ENCODE measurements at regions not wholly inside any gene's neighbourhood (a gene's known extent, or its start where the extent isn't known, plus 50 kb on each side); places are given as distances from the start of the nearest gene placed in this dataset.
"Not testable (repeated sequence)": the region's sequence is repeated elsewhere in the genome, so short reads cannot be mapped to it uniquely, and the experiment has no call there.

DNA sequence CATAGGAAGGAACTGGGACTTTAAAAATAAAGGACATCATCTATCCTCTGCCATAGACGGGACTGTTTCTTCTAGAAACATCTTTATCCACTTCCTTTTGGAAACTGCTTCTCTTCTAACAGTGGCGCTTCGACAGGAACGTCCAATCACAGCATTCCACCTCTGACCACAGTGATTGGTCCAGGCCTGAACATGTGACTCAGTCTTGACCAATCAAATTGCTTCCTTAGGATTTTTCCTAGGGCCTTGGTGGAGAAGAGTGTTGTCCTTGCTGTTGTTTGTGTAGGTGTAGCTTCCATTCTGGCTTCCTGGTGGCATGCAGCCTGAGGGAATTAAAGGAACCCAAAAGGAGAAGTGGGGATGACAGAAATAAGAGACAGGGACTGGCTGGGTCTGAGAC is 182.4 kb upstream of the TBX3 start:
- H3K4me3 ChIP-seq (ENCODE audit: low read depth, low read length): no peak overlapping the region
- DNase-seq (ENCODE audit: low read depth): no peak

DNA sequence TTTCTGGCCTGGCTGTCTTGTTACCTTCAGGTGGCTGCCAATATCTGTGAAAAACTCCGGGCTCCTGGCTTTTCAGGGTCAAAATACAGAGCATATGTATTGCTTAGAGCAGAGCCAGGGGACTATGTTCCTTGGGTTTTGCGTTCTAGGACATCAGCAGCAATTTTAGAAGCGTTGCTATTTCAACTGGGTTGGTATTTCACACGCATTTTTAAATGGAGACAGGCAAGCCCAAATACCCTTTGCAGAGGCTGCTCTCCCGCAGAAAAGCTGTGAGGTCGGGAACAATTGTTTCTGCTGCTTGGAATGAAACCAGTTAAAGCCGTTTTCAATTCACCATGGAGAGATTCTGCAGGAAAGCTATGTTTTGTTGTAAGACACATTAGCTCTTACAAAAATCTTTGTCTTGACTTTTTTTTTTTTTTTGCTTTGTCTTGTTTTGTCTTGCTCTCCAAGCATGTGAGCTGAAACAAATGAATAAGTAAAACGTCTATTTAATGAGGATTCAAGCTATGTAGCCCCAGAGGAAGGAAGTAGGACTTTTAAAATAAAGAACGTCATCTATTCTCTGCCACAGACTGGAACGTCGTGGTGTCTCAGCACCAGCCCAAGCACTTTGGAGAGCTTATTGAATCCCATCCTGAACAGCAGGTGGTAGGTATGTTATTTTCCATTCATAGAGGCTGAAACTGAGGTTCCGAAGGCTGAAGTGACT is 181.0 kb upstream of the TBX3 start:
- no peak for DNase-seq (ENCODE audit: low read depth)

DNA sequence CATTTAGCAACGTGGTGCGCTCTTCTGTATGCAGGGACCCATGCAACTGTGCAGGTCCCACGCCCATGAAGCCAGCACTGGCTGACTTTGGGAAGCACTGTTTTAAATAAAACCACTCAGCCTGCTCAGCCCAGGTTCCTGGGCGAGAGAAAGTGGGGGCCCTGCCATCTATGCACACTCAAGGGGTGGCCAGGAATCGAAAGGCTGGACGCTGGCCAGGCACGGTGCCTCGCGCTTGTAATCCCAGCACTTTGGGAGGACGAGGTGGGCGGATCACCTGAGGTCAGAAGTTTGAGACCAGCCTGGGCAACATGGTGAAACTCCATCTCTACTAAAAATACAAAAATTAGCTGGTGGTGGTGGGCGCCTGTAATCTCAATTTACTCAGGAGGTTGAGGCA is 179.9 kb upstream of the TBX3 start:
- H3K4me3 ChIP-seq (ENCODE audit: low read depth, low read length): no peak overlapping the region

More for the DNA sequence above, 181.0 kb upstream of the TBX3 start:
- H3K4me3 ChIP-seq (ENCODE audit: low read depth, low read length): no peak overlapping the region

DNA sequence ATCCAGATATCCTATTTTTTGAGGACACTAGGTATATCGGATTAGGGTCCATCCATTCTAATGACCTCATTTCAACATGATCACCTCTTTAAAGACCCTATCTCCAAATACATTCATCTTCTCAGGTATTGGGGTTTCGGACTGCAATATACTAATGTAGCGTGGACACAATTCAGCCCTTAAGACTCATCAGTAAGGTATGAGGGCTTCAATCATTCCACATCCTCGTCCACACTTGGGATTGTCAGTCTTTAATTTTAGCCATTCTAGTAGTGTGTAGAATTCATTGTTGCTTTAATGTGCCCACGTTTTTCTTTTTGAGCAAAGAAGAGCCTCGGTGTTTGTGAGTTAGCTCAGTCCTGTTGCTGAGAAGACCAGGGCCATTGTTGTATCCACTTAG is 177.0 kb upstream of the TBX3 start:
- DNase-seq (ENCODE audit: low read depth): no peak
- no peak overlapping the region for H3K4me3 ChIP-seq (ENCODE audit: low read depth, low read length)

More for the DNA sequence above, 179.9 kb upstream of the TBX3 start:
- no peak for DNase-seq (ENCODE audit: low read depth)

DNA sequence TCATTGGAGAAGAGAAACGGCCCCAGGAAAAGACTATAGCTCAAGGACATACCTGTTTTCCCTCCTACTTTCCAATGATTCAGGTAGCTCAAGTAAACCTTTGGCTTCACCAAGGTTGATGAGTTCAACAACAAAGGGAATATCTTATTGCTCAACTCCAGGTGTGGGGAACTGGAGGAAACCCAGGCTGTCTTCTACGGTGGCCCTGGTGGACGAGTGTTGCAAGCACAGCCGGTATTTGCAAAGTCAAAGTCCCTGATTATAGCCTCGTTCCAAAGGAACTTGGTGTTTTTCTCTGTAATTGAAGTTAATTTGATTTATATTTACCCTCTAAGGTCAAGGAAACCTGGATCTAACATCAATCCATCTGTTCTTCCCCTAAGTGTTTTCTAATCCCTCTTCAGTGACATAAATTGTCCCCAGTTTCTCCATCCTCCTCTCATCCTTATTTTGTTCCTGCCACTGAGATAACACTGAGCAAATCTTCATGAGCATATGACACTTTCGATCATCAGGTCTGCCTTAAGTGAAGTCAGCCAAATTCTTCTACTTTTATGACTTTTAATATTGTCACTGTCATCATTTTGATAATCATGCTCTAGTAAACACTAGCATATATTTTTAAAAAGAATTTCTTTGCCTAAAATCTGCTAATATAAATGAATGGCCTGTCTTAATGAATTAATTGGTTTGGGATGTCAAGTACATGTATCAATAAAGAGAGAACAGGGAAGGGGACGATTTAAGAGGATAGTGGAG is 174.6 kb upstream of the TBX3 start:
- DNase-seq (ENCODE audit: low read depth): no peak
- no peak overlapping the region for H3K4me3 ChIP-seq (ENCODE audit: low read depth, low read length)

DNA sequence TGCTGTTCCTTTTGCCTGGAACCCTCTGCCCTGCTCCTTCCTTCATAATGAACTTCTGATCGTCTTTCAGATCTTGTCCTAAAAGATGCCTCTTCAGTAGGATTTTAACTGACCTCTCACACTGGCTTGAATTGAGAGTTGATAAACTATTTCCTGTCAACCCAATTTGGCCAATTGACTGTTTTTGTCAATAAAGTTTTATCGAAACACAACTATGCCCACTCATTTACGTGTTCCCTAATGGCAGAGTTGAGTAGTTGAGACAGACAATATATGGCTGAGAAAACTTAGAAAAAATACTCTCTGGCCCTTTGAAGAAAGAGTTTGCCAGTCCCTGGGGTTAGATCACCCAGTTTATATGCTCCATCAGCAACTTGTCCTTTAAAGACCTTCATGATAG is 171.7 kb upstream of the TBX3 start:
- H3K4me3 ChIP-seq (ENCODE audit: low read depth, low read length): no peak overlapping the region
- DNase-seq (ENCODE audit: low read depth): no peak

DNA sequence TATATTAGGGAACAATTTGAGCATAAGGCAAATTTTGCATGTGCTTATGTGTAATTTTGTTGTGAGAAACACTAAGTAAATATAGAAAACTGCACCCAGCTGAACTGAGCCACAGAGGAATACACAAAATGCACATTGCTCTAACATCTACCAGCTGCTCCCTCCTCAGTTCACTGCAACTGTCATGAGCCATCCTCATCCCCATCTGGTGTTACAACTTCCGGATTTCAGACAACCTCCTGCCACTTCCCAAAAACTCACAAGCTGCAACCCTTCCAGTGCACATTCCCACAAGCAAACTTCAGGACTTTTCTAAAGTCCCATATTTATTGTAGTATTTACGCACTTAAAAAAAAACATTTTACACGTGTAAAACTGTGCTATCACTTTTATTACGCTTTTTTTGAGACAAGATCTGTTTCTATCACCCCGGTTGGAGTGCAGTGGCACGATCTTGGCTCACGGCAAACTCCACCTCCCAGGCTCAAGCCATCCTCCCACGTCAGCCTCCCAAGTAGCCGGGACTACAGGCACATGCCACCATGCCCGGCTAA is 169.1 kb upstream of the TBX3 start:
- no peak overlapping the region for H3K4me3 ChIP-seq (ENCODE audit: low read depth, low read length)
- no peak for DNase-seq (ENCODE audit: low read depth)

DNA sequence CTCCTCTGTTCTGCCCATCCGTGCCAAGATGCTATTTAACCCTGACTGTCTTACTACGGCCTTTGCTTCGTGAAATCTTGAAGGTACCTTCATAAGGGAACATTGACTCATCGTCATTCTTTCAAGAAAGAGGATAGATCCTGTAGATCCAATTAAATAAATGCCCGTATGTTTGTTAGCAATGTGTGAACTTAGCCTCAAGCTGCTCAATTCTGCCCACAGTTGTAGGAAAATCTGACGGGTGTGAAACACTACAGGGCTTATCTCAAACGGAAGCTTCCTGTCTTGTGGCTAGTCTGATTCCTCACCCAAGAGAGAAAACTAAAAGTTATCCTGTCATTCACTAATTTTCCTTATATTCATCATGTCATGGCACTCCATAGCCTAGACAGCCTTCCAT is 168.0 kb upstream of the TBX3 start:
- no peak overlapping the region for H3K4me3 ChIP-seq (ENCODE audit: low read depth, low read length)
- DNase-seq (ENCODE audit: low read depth): no peak

DNA sequence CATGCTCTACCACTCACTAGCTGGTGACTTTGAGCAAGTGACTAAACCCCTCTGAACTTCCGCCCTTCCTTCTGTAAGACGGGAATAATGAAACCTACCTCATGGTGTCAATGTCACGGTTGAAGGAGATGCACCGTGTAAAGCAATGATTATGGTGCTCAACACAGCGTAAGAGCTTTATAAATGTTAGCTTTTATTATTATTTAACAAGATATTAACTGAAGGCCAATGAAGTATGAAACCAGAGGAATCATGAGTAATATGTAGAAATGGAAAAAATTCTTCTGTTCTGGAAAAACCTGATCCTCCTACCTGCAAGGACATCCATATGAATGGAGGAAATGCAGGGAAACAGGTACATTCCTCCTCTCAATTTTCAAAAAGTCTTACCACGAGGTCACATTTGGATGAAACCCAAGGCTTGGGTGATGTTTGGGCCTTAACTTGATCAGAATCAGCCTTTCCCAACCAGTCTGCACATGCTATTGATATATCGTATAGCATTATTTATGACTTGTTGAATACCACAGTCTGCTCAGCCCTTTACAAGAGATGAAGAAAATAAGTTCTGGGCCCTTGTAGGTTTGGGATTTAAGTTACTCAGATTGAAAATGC is 166.8 kb upstream of the TBX3 start:
- no peak overlapping the region for H3K4me3 ChIP-seq (ENCODE audit: low read depth, low read length)
- no peak for DNase-seq (ENCODE audit: low read depth)

DNA sequence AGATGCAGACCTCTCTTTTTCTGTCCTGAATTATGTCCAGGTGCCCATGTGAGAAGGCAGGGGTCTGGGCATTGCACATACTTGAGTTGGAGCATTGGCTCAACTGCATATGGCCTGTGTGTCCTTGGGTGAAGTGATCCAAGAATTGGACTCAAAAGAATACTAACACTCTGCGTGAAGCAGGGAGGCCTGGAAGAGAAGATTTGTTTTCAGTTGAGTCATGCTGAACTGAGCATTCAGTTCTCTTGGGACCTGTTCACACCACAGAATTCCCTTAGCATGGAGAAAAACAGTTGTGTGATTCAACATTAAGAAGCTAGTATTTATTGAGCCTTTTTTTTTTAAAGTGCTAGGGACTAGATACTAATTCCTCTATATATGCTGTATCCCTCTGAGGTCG is 164.7 kb upstream of the TBX3 start:
- peak; percentile 93 for DNase-seq (ENCODE audit: low read depth)
- H3K4me3 ChIP-seq (ENCODE audit: low read depth, low read length): no peak overlapping the region

DNA sequence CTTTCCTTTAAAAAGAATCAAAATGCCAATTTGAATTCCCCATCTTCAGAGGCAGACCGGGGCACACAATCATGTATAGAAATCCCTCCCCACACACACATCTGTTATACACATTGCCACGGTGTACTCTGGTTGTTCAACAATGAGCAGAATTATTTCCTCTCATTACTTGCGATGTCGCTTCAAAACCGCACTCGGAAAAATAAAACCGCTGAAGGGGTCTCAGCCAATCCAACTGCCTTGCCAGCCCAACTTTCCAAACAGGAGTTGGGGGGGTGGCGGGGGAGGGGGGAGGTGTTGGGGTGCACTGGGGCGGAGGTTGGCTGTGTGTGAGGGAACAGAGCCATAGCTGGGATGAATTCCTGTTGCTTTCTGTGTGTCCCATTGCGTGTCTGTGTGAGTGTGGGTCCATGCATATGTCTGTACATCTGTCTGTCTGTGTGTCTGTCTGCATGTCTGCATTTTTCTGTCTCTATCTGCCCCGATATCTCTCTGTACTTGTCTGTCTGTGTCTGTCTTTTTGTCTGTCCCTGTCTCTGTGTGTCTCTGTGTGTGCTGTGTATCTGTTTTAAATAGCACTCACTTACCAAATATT is 163.6 kb upstream of the TBX3 start:
- H3K4me3 ChIP-seq (ENCODE audit: low read depth, low read length): no peak overlapping the region
- no peak for DNase-seq (ENCODE audit: low read depth)

DNA sequence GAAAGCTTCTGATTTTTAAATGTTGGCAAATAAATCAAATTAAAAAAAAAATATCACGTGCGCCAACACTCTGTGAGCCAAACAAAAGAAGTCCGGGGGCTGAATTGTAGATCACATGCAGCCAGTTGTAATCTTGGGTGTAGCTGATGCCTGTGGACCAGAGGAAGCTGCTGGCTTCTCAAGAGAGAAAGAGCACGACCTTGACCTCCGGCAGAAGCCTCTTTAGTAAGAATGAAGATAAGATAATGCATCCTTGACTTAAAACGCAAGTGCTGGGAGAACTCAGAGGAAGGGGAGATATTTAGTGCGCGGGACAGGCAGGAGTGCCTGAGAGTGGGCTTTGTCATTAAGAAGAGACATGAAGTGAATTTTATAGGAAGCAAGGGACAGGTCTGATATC is 162.8 kb upstream of the TBX3 start:
- DNase-seq (ENCODE audit: low read depth): no peak
- no peak overlapping the region for H3K4me3 ChIP-seq (ENCODE audit: low read depth, low read length)

DNA sequence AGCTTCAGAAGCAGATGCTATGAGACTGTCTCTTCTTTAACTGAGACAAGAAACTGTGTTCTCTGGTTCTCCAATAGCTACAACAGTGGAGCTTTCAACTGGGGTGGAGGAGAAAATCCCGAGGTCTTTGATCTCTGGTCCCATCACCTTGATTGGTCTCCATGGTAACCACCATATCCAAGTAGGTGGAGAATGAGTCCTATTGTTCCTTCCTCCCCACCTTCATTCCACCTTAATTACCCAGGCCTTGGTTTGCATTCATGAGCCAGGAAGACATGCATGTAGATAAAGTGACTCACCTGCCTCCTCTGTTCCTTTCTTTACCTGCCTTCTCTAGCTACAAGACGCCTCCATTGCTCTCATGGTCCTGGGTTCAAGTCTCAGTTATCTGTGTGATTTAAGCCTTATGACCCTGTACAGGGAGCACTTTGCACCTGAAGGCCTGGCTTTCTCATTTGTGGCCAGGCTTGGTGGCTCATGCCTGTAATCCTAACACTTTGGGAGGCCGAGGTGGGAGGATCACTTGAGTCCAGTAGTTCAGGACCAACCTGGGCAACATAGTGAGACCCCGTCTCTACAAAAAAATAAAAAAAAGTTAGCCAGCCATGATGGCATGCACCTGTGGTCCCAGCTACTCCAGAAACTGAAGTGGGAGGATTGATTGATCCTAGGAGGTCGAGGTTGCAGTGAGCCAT is 157.7 kb upstream of the TBX3 start:
- H3K4me3 ChIP-seq (ENCODE audit: low read depth, low read length): no peak overlapping the region
- DNase-seq (ENCODE audit: low read depth): no peak

DNA sequence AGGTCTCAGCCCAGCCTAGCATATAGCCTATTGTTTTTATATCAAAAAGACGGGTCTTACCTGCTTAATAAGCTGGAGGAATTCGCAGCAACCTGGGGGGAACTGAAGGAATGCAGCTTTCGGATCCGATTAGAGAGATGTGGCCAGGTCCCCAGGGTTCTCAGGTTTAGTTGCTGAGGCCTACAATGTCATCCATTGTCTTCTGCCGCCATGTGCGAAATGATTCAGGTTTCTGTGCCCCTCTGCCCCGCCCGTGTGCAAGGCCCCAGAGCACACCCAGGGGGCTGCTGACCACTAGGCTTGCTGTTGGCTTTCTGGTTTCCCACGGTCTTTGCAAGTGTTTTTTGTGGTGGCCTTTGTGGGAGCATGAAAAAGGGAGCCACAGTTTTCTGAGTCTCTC is 154.5 kb upstream of the TBX3 start:
- no peak for DNase-seq (ENCODE audit: low read depth)

DNA sequence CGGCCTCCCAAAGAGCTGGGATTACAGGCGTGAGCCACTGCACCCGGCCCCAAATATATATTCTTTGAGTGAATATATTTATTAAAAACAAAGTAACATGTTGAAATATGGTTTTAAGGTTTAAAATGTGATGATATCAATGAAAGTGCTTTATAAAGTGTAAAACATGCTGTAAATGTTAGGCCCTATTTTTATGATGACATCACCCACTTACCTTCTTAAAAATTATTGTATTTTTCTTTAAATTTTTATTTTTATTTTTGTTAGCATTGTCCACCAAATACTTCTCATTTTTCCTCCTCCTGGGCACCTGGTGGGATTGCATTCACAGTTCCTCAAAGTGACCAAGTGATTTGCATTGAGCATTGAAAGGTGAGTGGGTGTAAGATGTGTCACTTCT is 152.6 kb upstream of the TBX3 start:
- no peak for DNase-seq (ENCODE audit: low read depth)
- no peak overlapping the region for H3K4me3 ChIP-seq (ENCODE audit: low read depth, low read length)

More for the DNA sequence above, 154.5 kb upstream of the TBX3 start:
- no peak overlapping the region for H3K4me3 ChIP-seq (ENCODE audit: low read depth, low read length)

DNA sequence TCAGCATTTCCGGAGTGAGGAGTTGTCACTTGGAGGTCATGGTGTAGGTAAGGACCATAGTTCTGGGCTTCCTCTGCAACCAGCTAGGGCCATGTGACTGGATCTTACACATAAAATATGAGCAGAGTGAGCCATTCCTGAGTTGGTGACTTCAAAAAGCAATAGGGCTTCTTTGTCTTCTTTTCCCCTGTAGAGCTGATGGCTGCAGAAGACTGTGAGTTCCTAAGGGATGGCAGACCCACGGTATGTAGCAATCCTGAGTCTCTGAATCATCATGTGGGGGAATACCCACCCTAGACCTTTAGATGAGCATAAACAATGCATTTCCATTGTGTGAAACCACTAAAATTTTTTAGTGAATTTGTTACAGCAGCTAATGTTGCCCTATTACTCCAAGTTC is 151.1 kb upstream of the TBX3 start:
- no peak overlapping the region for H3K4me3 ChIP-seq (ENCODE audit: low read depth, low read length)
- peak; percentile 75 for DNase-seq (ENCODE audit: low read depth)

DNA sequence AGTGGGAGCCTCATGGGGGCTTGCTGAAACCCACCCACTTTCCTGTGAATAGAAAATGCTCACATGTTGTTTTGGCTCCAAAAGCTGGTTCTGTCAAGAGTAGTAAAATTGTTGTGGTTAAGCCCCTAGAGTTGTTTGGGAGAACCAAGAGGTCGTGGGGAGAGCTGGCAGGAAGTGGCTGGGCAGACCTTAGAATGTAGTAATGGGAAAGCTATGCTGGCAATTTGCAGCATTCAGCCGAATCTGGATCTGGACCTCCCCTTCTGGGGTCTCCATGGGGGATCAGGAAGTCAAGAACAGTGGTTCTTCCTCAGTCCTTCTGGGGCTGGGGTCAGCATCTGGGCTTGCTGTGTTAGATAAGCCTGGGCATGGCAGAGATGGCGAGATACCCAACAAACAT is 150.6 kb upstream of the TBX3 start:
- DNase-seq (ENCODE audit: low read depth): no peak

DNA sequence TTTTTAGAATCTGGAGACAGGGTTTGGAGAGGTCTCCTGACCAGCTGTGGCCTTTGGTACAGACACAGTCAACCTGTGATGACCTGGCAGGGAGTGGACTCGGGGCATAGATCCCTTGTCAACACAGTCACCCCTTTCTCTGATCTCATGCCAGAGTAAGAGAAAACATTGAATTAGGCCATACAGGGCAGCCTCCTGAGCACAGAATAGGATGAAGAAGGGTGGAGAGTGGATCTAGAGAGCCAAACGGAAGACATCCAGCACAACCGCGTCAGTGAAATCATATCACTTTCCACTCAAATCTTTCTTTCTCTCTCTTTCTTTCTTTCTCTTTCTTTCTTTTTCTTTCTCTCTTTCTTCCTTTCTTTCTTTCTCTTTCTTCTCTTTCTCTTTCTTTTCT is 145.9 kb upstream of the TBX3 start:
- no peak overlapping the region for H3K4me3 ChIP-seq (ENCODE audit: low read depth, low read length)
- DNase-seq (ENCODE audit: low read depth): no peak

More for the DNA sequence above, 150.6 kb upstream of the TBX3 start:
- H3K4me3 ChIP-seq (ENCODE audit: low read depth, low read length): no peak overlapping the region

DNA sequence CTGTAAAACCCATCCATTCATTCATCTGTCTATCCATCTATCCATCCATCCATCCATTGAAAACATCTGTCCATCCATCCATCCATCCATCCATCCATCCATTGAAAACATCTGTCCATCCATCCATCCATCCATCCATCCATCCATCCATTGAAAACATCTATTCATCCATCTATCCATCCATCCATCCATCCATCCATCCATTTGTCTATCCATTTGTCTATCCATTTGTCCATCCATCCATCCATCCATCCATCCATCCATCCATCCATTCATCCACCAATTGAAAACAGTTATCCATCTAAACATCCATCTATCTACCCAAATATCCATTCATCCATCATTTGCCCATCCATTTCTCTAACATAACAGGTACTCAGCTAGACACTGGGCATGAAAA is 145.3 kb upstream of the TBX3 start:
- H3K4me3 ChIP-seq (ENCODE audit: low read depth, low read length); DNase-seq (ENCODE audit: low read depth): not testable (repeated sequence)

Measured in skeletal muscle cell (primary cell).